Spleen (tissue), 11 donors: ENCODE measurements at regions not wholly inside any gene's neighbourhood (a gene's known extent, or its start where the extent isn't known, plus 50 kb on each side); places are given as distances from the start of the nearest gene placed in this dataset.

Experiments used
- DNase-seq: peaks from one replicate; pipeline ENCODE4 v3.0.0-alpha.2; 2020
- H3K27ac ChIP-seq, 8 donors: fragments of 200-600 bp; sonication (generic) in 7 of 8; 1 replicate in 4 of 8; 2 replicates in 4 of 8; pipeline versions ENCODE4 v1.5.0 to v1.8.0; 2016 to 2021; ENCODE audit warnings: inconsistent platforms in 4 of 8, mild to moderate bottlenecking in 4 of 8, moderate library complexity in 1 of 8
- H3K27me3 ChIP-seq, 7 donors: fragments of 200-600 bp; sonication (generic) in 6 of 7; replicated peaks in 1 of 7; 1 replicate in 4 of 7; 2 replicates in 3 of 7; pipeline versions ENCODE4 v1.5.0 to v1.8.0; 2016 to 2021; ENCODE audit warnings: inconsistent platforms in 3 of 7, mild to moderate bottlenecking in 1 of 7
- H3K36me3 ChIP-seq, 6 donors: fragments of 200-600 bp; sonication (generic) in 5 of 6; 1 replicate in 4 of 6; 2 replicates in 2 of 6; pipeline versions ENCODE4 v1.5.0 to v1.8.0; 2016 to 2021; ENCODE audit warnings: inconsistent platforms in 2 of 6
- H3K4me1 ChIP-seq, 6 donors: fragments of 200-600 bp; sonication (generic) in 5 of 6; 1 replicate in 3 of 6; 2 replicates in 3 of 6; pipeline versions ENCODE4 v1.5.0 to v1.8.0; 2016 to 2021; ENCODE audit warnings: inconsistent platforms in 3 of 6
- H3K4me3 ChIP-seq, 8 donors: fragments of 200-600 bp; sonication (generic) in 7 of 8; 1 replicate in 4 of 8; 2 replicates in 4 of 8; pipeline versions ENCODE4 v1.5.0 to v1.8.0; 2016 to 2021; ENCODE audit warnings: inconsistent platforms in 4 of 8, mild to moderate bottlenecking in 4 of 8, moderate library complexity in 2 of 8
- H3K9me3 ChIP-seq, 8 donors: fragments of 200-600 bp; sonication (generic) in 7 of 8; 1 replicate in 4 of 8; 2 replicates in 4 of 8; pipeline versions ENCODE4 v1.5.0 to v1.8.0; 2016 to 2021; ENCODE audit warnings: inconsistent platforms in 4 of 8
- CTCF ChIP-seq, 11 experiments: fragments of 200-600 bp in 7 of 11; fragments of 450-650 bp in 4 of 11; sonication (generic) in 4 of 11; IDR thresholded peaks in 8 of 11; conservative IDR thresholded peaks in 3 of 11; 1 replicate in 7 of 11; 2 replicates in 4 of 11; pipeline versions ENCODE4 v1.4.0 to v1.8.0; 2016 to 2021; ENCODE audit warnings: antibody characterized with exemption in 11 of 11, inconsistent platforms in 4 of 11, mild to moderate bottlenecking in 1 of 11
- POLR2A ChIP-seq, 3 donors: fragments of 450-650 bp; IDR thresholded peaks; one replicate each; pipeline ENCODE4 v1.5.1; 2017; ENCODE audit warnings: antibody characterized with exemption in 3 of 3, mild to moderate bottlenecking in 1 of 3
- POLR2AphosphoS5 ChIP-seq, 3 donors: sonication (generic); formaldehyde crosslinking; IDR thresholded peaks; one replicate each; pipeline ENCODE4 v1.5.1; 2017; ENCODE audit warnings: antibody characterized with exemption in 3 of 3
- WGBS, 5 donors: extraction: QIAGEN DNeasy Blood & Tissue Kit in 3 of 5; methylation state at CpG; one replicate each; pipeline versions ENCODE4 v1.1.5 to v1.1.7; 2013 to 2018; 5-methylcytosine and 5-hydroxymethylcytosine counted together
- intact Hi-C: fragments of 100-400 bp; cut with DNase I; formaldehyde crosslinking; loops from one replicate; pipeline ENCODE4 v1.15.0; 2023; ENCODE audit warnings: low total_unique reads
- donor health status: healthy with polysubstance abuse.
- donor health status: DM: no; HTN: no; CAD: no; lungs with moderate emphysema.
- donor health status: DM: no; HTN: no; CAD: no.
- donor health status: Bipolar disorder and iron deficiency.
- donor health status: healthy.
- donor health status: DM: no; HTN: no; CAD: no.
- donor health status: DM: yes; HTN: yes; CAD: no.

GRCh38 chr2:59428940-59429339 is 1124.5 kb downstream of the BCL11A start:
- peaks cover 0 to 43% (median 20%) of the 10 kb centered on the region in 8 donors for H3K9me3 ChIP-seq
- H3K27ac ChIP-seq = no peak overlapping the region
- no peak for DNase-seq
- no peaks in the 10 kb centered on the region for H3K4me1 ChIP-seq
- no peaks in the 10 kb centered on the region for H3K36me3 ChIP-seq
- intact Hi-C loops = no loop called here
- TF ChIP-seq POLR2AphosphoS5 (IDR thresholded peaks at IDR 0.05) (no peak), CTCF (IDR thresholded peaks at IDR 0.05 in 8 of 11, conservative IDR thresholded peaks at IDR 0.05 in 3 of 11) (no peak), POLR2A (IDR thresholded peaks at IDR 0.05) (no peak)
- H3K27me3 ChIP-seq = no peaks in the 10 kb centered on the region
- 74 to 89% (median 84%) methylated on average over 3 of the region's 3 CpGs for WGBS, 5 donors
- no peak overlapping the region for H3K4me3 ChIP-seq

GRCh38 chr2:59427980-59428379 is 1125.5 kb downstream of the BCL11A start:
- H3K27me3 ChIP-seq = no peaks in the 10 kb centered on the region
- H3K4me3 ChIP-seq = no peak overlapping the region
- TF ChIP-seq CTCF (IDR thresholded peaks at IDR 0.05 in 8 of 11, conservative IDR thresholded peaks at IDR 0.05 in 3 of 11) (no peak), POLR2AphosphoS5 (IDR thresholded peaks at IDR 0.05) (no peak), POLR2A (IDR thresholded peaks at IDR 0.05) (no peak)
- no peak overlapping the region for H3K27ac ChIP-seq
- H3K9me3 ChIP-seq = peaks cover 0 to 34% (median 15%) of the 10 kb centered on the region in 8 donors
- intact Hi-C loops = no loop called here
- WGBS, 5 donors = 75 to 93% (median 83%) methylated on average over 1 of the region's 1 CpG
- no peak for DNase-seq
- no peaks in the 10 kb centered on the region for H3K36me3 ChIP-seq
- no peaks in the 10 kb centered on the region for H3K4me1 ChIP-seq

GRCh38 chr2:59425247-59425646 is 1128.2 kb downstream of the BCL11A start:
- no peaks in the 10 kb centered on the region for H3K27me3 ChIP-seq
- H3K27ac ChIP-seq = no peak overlapping the region
- no peak for DNase-seq
- 44 to 66% (median 56%) methylated on average over 3 of the region's 3 CpGs for WGBS, 5 donors
- H3K9me3 ChIP-seq = peaks cover 0 to 12% (median 2%) of the 10 kb centered on the region in 8 donors
- TF ChIP-seq CTCF (IDR thresholded peaks at IDR 0.05 in 8 of 11, conservative IDR thresholded peaks at IDR 0.05 in 3 of 11) (no peak), POLR2A (IDR thresholded peaks at IDR 0.05) (no peak), POLR2AphosphoS5 (IDR thresholded peaks at IDR 0.05) (no peak)
- intact Hi-C loops = no loop called here
- no peak overlapping the region for H3K4me3 ChIP-seq
- H3K36me3 ChIP-seq = no peaks in the 10 kb centered on the region
- no peaks in the 10 kb centered on the region for H3K4me1 ChIP-seq

- Histone ChIP-seq H3K4me3 (no peak overlapping the region), H3K4me1 (no peaks in the 10 kb centered on the region), H3K9me3 (peaks cover 8 to 60% (median 28%) of the 10 kb centered on the region in 8 donors), H3K36me3 (no peaks in the 10 kb centered on the region), H3K27me3 (no peaks in the 10 kb centered on the region), H3K27ac (no peak overlapping the region)
- TF ChIP-seq POLR2A (IDR thresholded peaks at IDR 0.05) (no peak), POLR2AphosphoS5 (IDR thresholded peaks at IDR 0.05) (no peak), CTCF (IDR thresholded peaks at IDR 0.05 in 8 of 11, conservative IDR thresholded peaks at IDR 0.05 in 3 of 11) (no peak)
- intact Hi-C loops = no loop called here
- WGBS, 5 donors = 43 to 75% (median 60%) methylated on average over 11 of the region's 11 CpGs
- no peak for DNase-seq
Observed at GRCh38 chr2:59413751-59414570, 1139.5 kb downstream of the BCL11A start.
